ENCODE measurements at regions not wholly inside any gene's neighbourhood (a gene's known extent, or its start where the extent isn't known, plus 50 kb on each side); places are given as distances from the start of the nearest gene placed in this dataset.

DNA sequence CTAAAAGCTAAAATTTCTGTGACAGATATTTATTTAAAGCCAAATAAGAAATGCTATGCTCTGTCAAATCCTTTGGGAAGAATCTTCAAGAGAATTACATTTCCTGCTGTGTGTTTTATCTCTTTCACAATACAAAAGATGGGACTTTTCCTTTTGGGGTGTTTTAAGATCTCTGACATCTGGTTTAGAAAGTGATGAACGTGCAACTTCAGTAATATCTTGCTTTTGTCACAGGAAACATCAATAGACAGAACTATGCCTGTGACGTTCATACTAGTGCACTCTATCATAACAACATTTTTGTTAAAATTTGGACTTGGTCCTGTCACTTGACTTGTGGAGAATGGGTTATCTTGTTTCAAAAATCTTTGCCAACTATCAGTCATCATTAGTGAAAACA is 195.7 kb upstream of the KCNMB2 start:
- TF ChIP-seq CTCF (IDR thresholded peaks at IDR 0.05) (no peak), POLR2A (IDR thresholded peaks at IDR 0.05) (no peak)

Measured in thyroid gland (tissue), 4 donors.